ENCODE measurements at regions not wholly inside any gene's neighbourhood (a gene's known extent, or its start where the extent isn't known, plus 50 kb on each side); places are given as distances from the start of the nearest gene placed in this dataset.

- TF ChIP-seq SPI1 (IDR thresholded peaks at IDR 0.05; ENCODE audit: borderline replicate concordance, low read depth): no peak
- H3K4me3 ChIP-seq (replicated peaks; ENCODE audit: insufficient read depth, low read length): no peak overlapping the region
- no peak overlapping the region for H3K27ac ChIP-seq (replicated peaks)
- no peak for DNase-seq (ENCODE audit: low read depth in 1 of 2, low spot score in 1 of 2)
- H3K27me3 ChIP-seq (ENCODE audit: insufficient read depth, poor library complexity, severe bottlenecking): peaks cover 7% of the 10 kb centered on the region
Observed at GRCh38 chr2:215769246-215769645, 244.1 kb downstream of the MREG start.

- no peak for DNase-seq (ENCODE audit: low read depth in 1 of 2, low spot score in 1 of 2)
- peaks cover 6% of the 10 kb centered on the region for H3K27me3 ChIP-seq (ENCODE audit: insufficient read depth, poor library complexity, severe bottlenecking)
- no peak overlapping the region for H3K4me3 ChIP-seq (replicated peaks; ENCODE audit: insufficient read depth, low read length)
- no peak overlapping the region for H3K27ac ChIP-seq (replicated peaks)
- no peak for TF ChIP-seq REST (IDR thresholded peaks at IDR 0.05; ENCODE audit: insufficient replicate concordance, low read depth)
- TF ChIP-seq CTCF (IDR thresholded peaks at IDR 0.05; ENCODE audit: insufficient read depth, low read length): no peak
- TF ChIP-seq GABPA (IDR thresholded peaks at IDR 0.05; ENCODE audit: low read depth): no peak
- no peak for TF ChIP-seq POLR2AphosphoS5 (IDR thresholded peaks at IDR 0.05; ENCODE audit: low read depth)
- TF ChIP-seq SPI1 (IDR thresholded peaks at IDR 0.05; ENCODE audit: borderline replicate concordance, low read depth): no peak
Observed at GRCh38 chr2:215767625-215768024, 245.7 kb downstream of the MREG start.

- Histone ChIP-seq H3K27ac (replicated peaks) (no peak overlapping the region), H3K4me3 (replicated peaks; ENCODE audit: insufficient read depth, low read length) (no peak overlapping the region), H3K27me3 (ENCODE audit: insufficient read depth, poor library complexity, severe bottlenecking) (peaks cover 6% of the 10 kb centered on the region)
- DNase-seq (ENCODE audit: low read depth in 1 of 2, low spot score in 1 of 2): no peak
- TF ChIP-seq REST (IDR thresholded peaks at IDR 0.05; ENCODE audit: insufficient replicate concordance, low read depth) (no peak), POLR2AphosphoS5 (IDR thresholded peaks at IDR 0.05; ENCODE audit: low read depth) (no peak), SPI1 (IDR thresholded peaks at IDR 0.05; ENCODE audit: borderline replicate concordance, low read depth) (no peak), CTCF (IDR thresholded peaks at IDR 0.05; ENCODE audit: insufficient read depth, low read length) (no peak)
Observed at GRCh38 chr2:215765729-215766360, 247.5 kb downstream of the MREG start.

GRCh38 chr2:215764441-215765048, 248.8 kb downstream of the MREG start:
- no peak overlapping the region for H3K27ac ChIP-seq (replicated peaks)

More at GRCh38 chr2:215764441-215765048, 248.8 kb downstream of the MREG start:
- Histone ChIP-seq H3K27me3 (ENCODE audit: insufficient read depth, poor library complexity, severe bottlenecking) (peaks cover 6% of the 10 kb centered on the region), H3K4me3 (replicated peaks; ENCODE audit: insufficient read depth, low read length) (no peak overlapping the region)
- DNase-seq (ENCODE audit: low read depth in 1 of 2, low spot score in 1 of 2): no peak
- TF ChIP-seq GABPA (IDR thresholded peaks at IDR 0.05; ENCODE audit: low read depth) (no peak), CTCF (IDR thresholded peaks at IDR 0.05; ENCODE audit: insufficient read depth, low read length) (no peak), SPI1 (IDR thresholded peaks at IDR 0.05; ENCODE audit: borderline replicate concordance, low read depth) (no peak), REST (IDR thresholded peaks at IDR 0.05; ENCODE audit: insufficient replicate concordance, low read depth) (no peak), POLR2AphosphoS5 (IDR thresholded peaks at IDR 0.05; ENCODE audit: low read depth) (no peak)

All from HL-60 (cell line).